ENCODE measurements at regions not wholly inside any gene's neighbourhood (a gene's known extent, or its start where the extent isn't known, plus 50 kb on each side); places are given as distances from the start of the nearest gene placed in this dataset.

GRCh38 chr2:39519886-39520285 lies 82.8 kb upstream of the MAP4K3 start:
- no peak for TF ChIP-seq REST (IDR thresholded peaks at IDR 0.05; ENCODE audit: insufficient replicate concordance, low read depth)
- TF ChIP-seq, protein P1, sequence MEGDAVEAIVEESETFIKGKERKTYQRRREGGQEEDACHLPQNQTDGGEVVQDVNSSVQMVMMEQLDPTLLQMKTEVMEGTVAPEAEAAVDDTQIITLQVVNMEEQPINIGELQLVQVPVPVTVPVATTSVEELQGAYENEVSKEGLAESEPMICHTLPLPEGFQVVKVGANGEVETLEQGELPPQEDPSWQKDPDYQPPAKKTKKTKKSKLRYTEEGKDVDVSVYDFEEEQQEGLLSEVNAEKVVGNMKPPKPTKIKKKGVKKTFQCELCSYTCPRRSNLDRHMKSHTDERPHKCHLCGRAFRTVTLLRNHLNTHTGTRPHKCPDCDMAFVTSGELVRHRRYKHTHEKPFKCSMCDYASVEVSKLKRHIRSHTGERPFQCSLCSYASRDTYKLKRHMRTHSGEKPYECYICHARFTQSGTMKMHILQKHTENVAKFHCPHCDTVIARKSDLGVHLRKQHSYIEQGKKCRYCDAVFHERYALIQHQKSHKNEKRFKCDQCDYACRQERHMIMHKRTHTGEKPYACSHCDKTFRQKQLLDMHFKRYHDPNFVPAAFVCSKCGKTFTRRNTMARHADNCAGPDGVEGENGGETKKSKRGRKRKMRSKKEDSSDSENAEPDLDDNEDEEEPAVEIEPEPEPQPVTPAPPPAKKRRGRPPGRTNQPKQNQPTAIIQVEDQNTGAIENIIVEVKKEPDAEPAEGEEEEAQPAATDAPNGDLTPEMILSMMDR (IDR thresholded peaks at IDR 0.05; ENCODE audit: insufficient read depth, low read length) = no peak
